Mesenteric fat pad (tissue), 1 donor: ENCODE measurements at regions not wholly inside any gene's neighbourhood (a gene's known extent, or its start where the extent isn't known, plus 50 kb on each side); places are given as distances from the start of the nearest gene placed in this dataset.
"Not testable (repeated sequence)": the region's sequence is repeated elsewhere in the genome, so short reads cannot be mapped to it uniquely, and the experiment has no call there.

Experiments used
- DNase-seq: peaks from one replicate; pipeline ENCODE4 v3.0.0-alpha.2; 2020; ENCODE audit warnings: low spot score
- donor health status: DM: yes; HTN: yes; CAD: no.

DNA sequence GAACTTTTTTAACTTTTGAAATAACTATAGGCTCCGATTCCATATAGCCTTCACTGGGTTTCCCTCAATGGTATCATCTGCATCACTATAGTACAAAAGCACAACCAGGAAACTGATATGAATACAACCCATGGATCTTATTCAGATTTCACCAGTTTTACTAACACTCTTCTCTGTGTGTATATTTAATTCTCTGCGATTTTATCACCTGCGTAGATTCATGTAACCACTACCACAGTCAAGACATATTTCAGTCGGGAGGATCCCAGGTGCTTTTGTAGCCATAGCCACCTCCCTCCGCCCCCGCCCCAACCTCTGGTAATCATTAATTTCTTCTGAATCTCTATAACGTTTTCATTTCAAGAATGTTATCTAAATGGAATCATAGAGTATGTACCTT lies 82.8 kb upstream of the C7orf33 start:
- no peak for DNase-seq

DNA sequence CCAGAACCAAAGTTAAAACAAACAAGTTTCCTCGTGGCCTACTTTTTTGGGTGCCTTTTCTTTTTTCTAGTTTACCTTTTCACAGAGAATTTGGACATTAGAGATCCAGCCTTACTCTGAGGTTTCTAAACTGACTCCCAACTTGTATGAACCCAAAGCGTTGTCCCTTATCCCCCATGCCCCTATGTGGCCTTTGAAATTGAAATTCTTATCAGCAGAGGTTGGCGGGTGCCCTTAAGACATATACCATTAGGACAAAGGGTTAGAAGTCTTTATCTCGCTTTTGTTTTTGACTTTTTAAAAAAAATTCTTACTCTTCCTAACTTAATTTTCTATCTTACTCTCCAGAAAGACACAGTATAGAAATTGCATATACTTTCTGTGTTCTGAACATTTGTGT lies 76.3 kb upstream of the C7orf33 start:
- no peak for DNase-seq

DNA sequence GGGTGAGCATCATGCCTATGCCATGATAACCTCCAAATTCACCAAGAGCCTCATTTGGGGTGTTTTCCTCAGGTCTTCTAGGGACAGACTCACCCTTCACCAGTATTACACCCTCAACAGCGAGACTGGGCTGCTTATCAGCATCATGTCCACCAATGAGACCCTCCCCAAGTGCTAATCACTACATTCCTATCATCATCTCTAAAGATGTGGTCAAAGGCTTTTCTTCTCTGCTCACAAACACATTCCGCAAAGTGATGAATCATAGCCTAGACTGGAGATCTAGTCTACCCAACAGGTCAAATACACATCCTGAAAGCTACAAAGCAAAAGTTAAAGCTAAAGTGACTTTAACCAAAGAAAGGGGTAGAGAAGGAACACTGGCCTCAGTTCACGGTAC lies 75.3 kb upstream of the C7orf33 start:
- DNase-seq, result no peak

DNA sequence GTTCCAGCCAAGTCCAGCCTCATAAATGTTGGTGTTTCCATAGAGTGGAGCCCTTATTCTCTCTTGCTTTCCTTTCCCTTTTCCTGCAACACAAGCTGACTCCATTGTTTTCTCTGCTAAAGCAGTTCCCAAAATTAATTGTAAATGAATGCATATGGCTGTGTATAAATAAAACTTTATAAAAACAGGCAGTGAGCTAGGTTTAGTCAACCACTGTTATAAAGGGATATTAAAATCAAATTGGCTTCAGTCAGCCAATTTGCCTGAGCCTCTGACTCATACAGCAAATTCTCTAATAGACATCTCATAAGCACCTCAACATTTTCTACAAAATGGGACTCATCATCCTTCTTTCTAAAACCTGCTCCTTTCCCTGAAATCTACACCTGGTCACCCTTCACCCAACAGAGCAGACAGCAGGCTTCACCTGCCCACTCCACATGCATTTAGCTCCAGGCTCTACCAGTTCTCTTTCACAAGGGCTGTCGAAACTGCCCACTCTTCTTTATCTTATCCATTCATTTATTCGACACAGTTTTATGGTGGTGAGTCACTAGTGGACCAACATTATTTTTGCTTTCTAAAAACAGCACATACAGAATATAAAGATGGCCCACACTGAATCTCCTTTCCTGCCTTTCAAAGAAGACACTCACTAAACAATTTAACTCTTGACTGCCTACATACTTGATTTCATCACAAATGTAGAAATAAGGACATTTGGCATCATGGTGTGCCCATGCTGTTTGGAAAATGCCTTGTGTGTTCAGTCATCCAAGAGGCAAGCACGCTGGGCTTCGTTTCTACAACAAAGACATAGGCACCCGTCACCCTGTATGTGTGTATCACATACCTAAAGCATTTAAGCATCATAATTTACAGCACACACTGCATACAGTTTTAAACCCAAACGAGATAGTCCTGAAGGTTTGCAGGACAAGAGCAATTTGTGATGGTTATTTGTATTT lies 74.6 kb upstream of the C7orf33 start:
- DNase-seq, result no peak

DNA sequence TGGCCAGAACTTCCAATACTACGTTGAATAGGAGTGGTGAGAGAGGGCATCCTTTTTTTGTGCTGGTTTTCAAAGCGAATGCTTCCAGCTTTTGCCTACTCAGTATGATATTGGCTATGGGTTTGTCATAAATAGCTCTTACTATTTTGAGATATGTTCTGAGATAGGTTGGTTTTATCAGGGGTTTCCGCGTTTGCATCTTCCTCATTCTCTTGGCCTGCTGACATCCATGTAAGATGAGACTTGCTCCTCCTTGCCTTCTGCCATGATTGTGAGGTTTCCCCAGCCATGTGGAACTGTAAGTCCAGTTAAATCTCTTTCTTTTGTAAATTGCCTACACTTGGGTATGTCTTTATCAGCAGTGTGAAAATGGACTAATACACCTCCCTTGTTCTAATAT lies 71.2 kb upstream of the C7orf33 start:
- DNase-seq, result not testable (repeated sequence)

DNA sequence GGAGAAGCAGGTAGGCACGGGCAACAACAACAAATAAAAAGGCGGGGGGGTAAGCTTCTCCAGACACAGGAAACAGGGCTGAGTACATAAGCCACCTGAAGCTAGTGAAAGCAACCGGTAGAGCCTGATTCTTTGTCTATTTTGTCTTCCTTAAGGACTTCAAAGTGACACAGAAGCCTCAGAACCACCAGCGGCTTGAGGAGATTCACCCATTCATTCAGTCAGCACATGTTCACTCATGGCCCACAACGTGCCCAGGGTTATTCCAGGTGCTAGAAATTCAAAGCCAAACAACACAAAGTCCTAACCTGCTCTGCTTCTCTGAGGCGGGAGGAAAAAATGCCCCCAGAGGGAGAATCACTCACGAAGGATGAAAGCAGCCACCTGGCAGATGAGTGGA lies 69.3 kb upstream of the C7orf33 start:
- DNase-seq, result no peak

DNA sequence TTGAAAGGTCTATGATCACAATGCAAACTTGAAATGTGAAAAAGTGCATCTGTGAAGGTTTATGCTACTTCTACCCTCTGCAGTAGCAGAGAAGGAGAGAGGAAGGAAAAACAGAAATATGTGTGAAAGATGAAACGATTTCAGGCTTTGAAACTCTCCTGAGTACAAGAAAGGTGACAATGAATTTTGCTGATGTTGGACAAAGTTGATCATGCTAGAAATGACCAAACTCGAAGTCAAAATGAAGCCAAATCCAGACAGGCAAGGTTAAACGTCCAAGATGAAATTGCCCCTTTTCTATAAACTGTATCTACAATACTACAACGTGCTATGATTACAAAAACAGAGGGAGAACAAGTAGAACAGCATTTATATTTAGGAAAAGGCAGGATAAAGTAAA lies 67.0 kb upstream of the C7orf33 start:
- DNase-seq, result no peak

DNA sequence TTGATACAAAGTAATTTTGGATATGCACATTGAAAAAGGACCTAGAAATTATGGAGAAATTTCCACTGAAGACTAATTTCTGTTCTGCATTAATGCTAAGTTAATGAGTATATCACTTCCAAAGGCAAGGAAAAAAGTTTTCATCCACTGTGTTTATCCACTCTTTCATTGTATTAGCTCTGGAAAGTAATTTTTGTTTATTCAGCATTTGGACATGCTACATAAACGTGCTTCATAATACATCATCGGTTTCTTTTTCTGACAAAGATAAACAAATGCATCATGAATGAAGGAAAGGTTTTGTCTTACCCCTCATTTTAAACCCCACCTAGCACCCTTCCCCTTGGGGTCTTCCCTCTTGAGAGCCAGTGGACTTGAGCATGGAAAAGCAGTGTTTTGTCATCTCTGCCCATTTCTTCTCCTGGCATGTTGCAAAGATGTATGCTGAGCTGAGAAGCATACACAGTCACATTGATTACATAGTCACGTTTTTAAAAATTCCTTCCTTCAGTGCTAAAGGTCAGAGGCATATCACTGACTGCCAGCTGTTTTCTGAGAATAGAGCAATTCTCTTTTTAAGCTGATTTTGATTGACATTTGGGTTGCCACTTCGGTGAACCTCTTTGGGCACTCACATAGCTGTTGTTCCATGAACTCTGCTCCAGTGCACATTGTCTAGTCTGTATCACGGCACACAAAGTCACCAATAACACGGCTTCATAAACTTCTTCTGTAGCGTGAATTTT lies 65.9 kb upstream of the C7orf33 start:
- DNase-seq, result no peak

DNA sequence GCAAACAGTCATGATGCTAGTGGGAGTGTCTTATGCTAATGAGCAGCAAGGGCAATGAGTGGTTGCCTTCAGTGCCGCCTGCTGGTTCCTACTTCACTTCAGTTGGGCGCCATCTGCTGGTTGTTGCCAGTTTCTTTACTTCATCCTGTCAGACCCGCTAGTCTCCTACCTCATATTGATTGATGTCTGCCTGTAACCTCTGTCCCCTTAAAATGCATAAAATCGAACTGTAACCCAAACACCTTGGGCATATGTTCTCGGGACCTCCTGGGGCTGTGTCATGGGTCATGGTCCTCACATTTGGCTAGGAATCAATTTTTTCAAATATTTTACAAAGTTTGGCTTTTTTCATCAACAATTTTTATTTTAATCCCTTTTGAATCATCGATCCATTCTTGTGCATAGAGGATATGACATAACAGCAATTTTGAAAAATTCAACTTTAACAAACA lies 62.8 kb upstream of the C7orf33 start:
- no peak for DNase-seq

DNA sequence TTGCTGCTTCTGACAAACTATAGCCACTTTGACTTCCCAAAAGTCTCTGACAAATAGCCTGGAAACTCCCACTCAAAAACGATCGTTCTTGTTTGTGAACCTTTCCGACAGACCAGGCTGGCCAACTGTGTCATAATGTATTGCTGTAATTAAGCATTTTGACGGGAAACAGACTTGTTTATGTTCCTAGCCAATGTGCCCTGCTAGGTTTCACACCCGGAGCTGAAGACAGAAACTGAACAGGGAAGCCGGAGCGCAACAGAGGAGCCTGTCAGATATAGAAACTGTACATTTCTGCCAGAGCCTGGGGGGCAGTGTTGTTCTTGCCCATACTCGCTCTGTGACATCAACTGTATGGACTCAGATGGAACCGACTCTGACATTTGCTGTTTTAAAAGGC lies 55.3 kb upstream of the C7orf33 start:
- DNase-seq, result no peak

DNA sequence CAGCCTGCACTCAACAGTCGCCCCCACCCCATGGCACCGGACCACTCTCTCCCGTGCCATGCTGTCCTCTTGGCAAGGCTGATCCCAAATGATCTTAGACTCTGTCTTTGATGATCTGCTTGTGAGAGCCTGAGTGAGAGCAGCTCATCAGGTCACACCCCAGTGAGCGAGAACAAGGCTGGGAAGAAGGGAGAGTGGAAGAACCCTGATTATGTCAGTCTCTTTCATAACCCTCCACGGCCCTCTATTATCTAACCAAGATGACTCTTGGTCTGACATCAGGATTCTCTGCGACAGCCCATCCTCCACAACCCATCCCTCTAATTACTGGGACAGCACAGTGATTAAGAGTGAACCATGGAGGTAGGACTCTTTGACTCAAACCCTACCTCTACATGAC lies 53.1 kb upstream of the C7orf33 start:
- DNase-seq, result no peak

DNA sequence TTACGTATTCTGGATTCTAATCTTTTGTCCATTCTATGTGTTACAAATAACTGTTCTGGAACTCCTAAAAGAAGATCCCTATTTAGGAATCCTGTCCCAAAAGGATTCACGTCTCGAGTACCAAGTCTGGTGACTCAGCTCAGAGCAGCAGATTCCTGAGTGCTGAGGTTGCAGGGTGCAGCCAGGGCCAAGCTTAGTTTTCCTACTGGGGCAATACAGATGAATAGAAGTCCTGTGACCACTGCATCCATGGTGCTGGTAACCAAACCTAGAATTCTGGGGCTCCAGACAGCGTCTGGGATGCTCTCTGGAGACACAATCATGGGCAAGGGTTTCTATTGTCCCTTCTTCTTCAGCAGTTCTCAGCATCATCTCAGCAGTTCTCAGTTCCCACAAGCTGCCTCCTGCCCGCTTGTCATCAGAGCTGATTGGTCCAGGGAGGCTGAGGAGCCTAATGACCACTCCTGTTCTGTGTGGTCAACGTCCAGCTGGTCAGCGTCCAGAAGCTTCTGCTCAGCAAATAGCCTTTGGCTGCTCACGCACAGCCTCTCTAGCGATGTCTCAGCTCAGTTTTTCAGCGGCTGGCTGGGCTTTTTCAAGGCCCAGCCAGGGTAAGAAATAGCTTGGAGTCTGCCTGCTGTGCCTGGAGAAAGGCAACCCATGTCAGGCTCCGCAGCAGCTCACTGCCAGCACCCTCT lies 50.4 kb upstream of the C7orf33 start:
- DNase-seq, result peak; percentile 82
